Progenitor cell of endocrine pancreas (in vitro differentiated cells): ENCODE measurements at regions not wholly inside any gene's neighbourhood (a gene's known extent, or its start where the extent isn't known, plus 50 kb on each side); places are given as distances from the start of the nearest gene placed in this dataset.

Experiments
- DNase-seq: peaks from one replicate; pipeline ENCODE4 v3.0.0; 2021; ENCODE audit warnings: low spot score; ENCODE audit not compliant: unreplicated experiment
- H3K27ac Mint-ChIP-seq: 2 replicates; pipeline ENCODE4 v1.8.0; 2021; ENCODE audit warnings: mild to moderate bottlenecking, moderate library complexity, mixed read lengths
- H3K27me3 Mint-ChIP-seq: 2 replicates; pipeline ENCODE4 v1.8.0; 2021; ENCODE audit warnings: mixed read lengths
- H3K36me3 Mint-ChIP-seq: 2 replicates; pipeline ENCODE4 v1.8.0; 2022; ENCODE audit warnings: mixed read lengths; ENCODE audit not compliant: insufficient read depth
- H3K4me1 Mint-ChIP-seq: 2 replicates; pipeline ENCODE4 v1.8.0; 2021; ENCODE audit warnings: low read depth, mixed read lengths
- H3K4me3 Mint-ChIP-seq: 2 replicates; pipeline ENCODE4 v1.8.0; 2021; ENCODE audit warnings: low read depth, mild to moderate bottlenecking, moderate library complexity, mixed read lengths
- H3K9me3 Mint-ChIP-seq: 2 replicates; pipeline ENCODE4 v1.8.0; 2021; ENCODE audit warnings: low read depth, mixed read lengths
- TF ChIP-seq, protein P1 (sequence below): fragments of 200-600 bp; sonication (generic); IDR thresholded peaks from one replicate; pipeline ENCODE4 v1.5.0; 2021; ENCODE audit warnings: antibody characterized with exemption, mild to moderate bottlenecking; ENCODE audit not compliant: unreplicated experiment

DNA sequence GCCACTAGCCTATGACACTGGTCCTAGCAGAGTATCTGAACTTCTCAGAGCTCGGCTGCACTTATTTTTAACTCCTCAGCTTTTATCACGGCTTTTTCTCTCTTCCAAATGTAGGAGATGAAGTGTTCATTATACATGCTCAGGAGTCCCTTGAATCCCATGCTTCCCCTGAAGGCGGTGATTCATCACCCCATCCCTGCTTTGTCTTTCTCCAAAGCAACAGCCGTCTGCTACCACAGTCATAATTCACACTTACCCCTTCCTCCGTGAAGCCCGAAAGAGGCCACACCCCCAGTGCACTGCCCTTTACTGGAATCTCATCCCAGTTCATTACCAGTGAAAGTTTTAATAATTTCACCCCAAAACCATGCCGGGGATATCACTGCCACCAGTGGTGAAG, 301.5 kb upstream of the SHH start:
- Mint-ChIP-seq H3K36me3 (no peaks in the 10 kb centered on the region), H3K4me1 (no peaks in the 10 kb centered on the region), H3K4me3 (no peak overlapping the region), H3K27me3 (peaks cover 14% of the 10 kb centered on the region), H3K9me3 (no peaks in the 10 kb centered on the region), H3K27ac (no peak overlapping the region)
- TF ChIP-seq, protein P1, sequence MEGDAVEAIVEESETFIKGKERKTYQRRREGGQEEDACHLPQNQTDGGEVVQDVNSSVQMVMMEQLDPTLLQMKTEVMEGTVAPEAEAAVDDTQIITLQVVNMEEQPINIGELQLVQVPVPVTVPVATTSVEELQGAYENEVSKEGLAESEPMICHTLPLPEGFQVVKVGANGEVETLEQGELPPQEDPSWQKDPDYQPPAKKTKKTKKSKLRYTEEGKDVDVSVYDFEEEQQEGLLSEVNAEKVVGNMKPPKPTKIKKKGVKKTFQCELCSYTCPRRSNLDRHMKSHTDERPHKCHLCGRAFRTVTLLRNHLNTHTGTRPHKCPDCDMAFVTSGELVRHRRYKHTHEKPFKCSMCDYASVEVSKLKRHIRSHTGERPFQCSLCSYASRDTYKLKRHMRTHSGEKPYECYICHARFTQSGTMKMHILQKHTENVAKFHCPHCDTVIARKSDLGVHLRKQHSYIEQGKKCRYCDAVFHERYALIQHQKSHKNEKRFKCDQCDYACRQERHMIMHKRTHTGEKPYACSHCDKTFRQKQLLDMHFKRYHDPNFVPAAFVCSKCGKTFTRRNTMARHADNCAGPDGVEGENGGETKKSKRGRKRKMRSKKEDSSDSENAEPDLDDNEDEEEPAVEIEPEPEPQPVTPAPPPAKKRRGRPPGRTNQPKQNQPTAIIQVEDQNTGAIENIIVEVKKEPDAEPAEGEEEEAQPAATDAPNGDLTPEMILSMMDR, result no peak
- no peak for DNase-seq

- TF ChIP-seq, protein P1, result no peak
- no peak overlapping the region for H3K4me3 Mint-ChIP-seq
- DNase-seq, result no peak
- H3K9me3 Mint-ChIP-seq, result no peaks in the 10 kb centered on the region
- no peaks in the 10 kb centered on the region for H3K36me3 Mint-ChIP-seq
- H3K27me3 Mint-ChIP-seq, result peaks cover 17% of the 10 kb centered on the region
- no peak overlapping the region for H3K27ac Mint-ChIP-seq
- H3K4me1 Mint-ChIP-seq, result peaks cover 2% of the 10 kb centered on the region
These were observed 297.7 kb upstream of the SHH start for GRCh38 chr7:156109988-156110387.

DNA sequence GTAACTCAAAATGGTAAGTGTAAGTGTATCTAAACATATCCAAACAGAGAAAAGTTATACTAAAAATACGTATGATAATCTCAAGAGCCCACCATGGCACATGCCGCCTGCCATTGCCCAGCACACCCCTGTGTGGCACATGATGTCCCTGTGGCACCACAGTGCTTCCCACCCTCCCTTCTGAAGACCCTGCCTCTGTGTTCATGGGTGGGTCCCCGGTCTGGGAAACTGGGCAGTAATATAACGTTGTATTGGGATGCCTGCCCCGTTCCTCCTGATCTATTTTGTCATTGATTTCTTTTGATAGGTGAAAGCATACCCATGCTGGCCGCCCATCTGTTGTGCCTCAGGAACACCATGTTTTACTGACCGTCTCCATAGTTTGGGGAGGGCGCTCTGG, 296.8 kb upstream of the SHH start:
- Mint-ChIP-seq H3K4me3 (no peak overlapping the region), H3K27me3 (peaks cover 23% of the 10 kb centered on the region), H3K36me3 (no peaks in the 10 kb centered on the region), H3K9me3 (no peaks in the 10 kb centered on the region), H3K4me1 (peaks cover 2% of the 10 kb centered on the region), H3K27ac (no peak overlapping the region)
- DNase-seq, result no peak
- TF ChIP-seq, protein P1, result no peak

- Mint-ChIP-seq H3K4me1 (peaks cover 2% of the 10 kb centered on the region), H3K27me3 (peaks cover 20% of the 10 kb centered on the region), H3K9me3 (no peaks in the 10 kb centered on the region), H3K36me3 (no peaks in the 10 kb centered on the region), H3K27ac (no peak overlapping the region), H3K4me3 (no peak overlapping the region)
- no peak for DNase-seq
- TF ChIP-seq, protein P1, result no peak
These were observed 295.7 kb upstream of the SHH start for GRCh38 chr7:156107957-156108356.

- no peak overlapping the region for H3K4me3 Mint-ChIP-seq
- peaks cover 2% of the 10 kb centered on the region for H3K4me1 Mint-ChIP-seq
- H3K27me3 Mint-ChIP-seq, result peaks cover 9% of the 10 kb centered on the region
- H3K9me3 Mint-ChIP-seq, result no peaks in the 10 kb centered on the region
- H3K27ac Mint-ChIP-seq, result no peak overlapping the region
- DNase-seq, result no peak
- H3K36me3 Mint-ChIP-seq, result no peaks in the 10 kb centered on the region
- TF ChIP-seq, protein P1, result no peak
These were observed 293.8 kb upstream of the SHH start for GRCh38 chr7:156106107-156106426.
